Fibroblast of skin of right quadriceps (primary cell): ENCODE measurements at regions not wholly inside any gene's neighbourhood (a gene's known extent, or its start where the extent isn't known, plus 50 kb on each side); places are given as distances from the start of the nearest gene placed in this dataset.

ENCODE experiments used
- DNase-seq: peaks from one replicate; pipeline ENCODE4 v3.0.0-alpha.2; 2013

- no peak for DNase-seq
Observed at GRCh38 chr4:31327031-31327430, 606.9 kb downstream of the PCDH7 start.

GRCh38 chr4:31328932-31329331 is 608.8 kb downstream of the PCDH7 start:
- no peak for DNase-seq

- no peak for DNase-seq
Observed at GRCh38 chr4:31334086-31334910, 614.1 kb downstream of the PCDH7 start.

- DNase-seq = no peak
Observed at GRCh38 chr4:31338000-31338399, 617.8 kb downstream of the PCDH7 start.

- no peak for DNase-seq
Observed at GRCh38 chr4:31341601-31342359, 621.6 kb downstream of the PCDH7 start.

GRCh38 chr4:31343061-31343460 is 622.9 kb downstream of the PCDH7 start:
- DNase-seq = no peak

- DNase-seq = no peak
Observed at GRCh38 chr4:31349907-31350306, 629.7 kb downstream of the PCDH7 start.

- no peak for DNase-seq
Observed at GRCh38 chr4:31351695-31352094, 631.5 kb downstream of the PCDH7 start.

- DNase-seq = no peak
Observed at GRCh38 chr4:31356839-31357238, 636.7 kb downstream of the PCDH7 start.

- peak; percentile 84 for DNase-seq
Observed at GRCh38 chr4:31360786-31361185, 640.6 kb downstream of the PCDH7 start.

- no peak for DNase-seq
Observed at GRCh38 chr4:31362756-31363155, 642.6 kb downstream of the PCDH7 start.

GRCh38 chr4:31365006-31365690 is 645.0 kb downstream of the PCDH7 start:
- peak; percentile 18 for DNase-seq

- peak; percentile 49 for DNase-seq
Observed at GRCh38 chr4:31366041-31366440, 645.9 kb downstream of the PCDH7 start.

GRCh38 chr4:31370866-31371465 is 650.8 kb downstream of the PCDH7 start:
- peak; percentile 40 for DNase-seq

GRCh38 chr4:31374256-31374960 is 654.2 kb downstream of the PCDH7 start:
- DNase-seq = no peak

GRCh38 chr4:31375936-31376335 is 655.8 kb downstream of the PCDH7 start:
- DNase-seq = no peak

GRCh38 chr4:31379364-31379763 is 659.2 kb downstream of the PCDH7 start:
- no peak for DNase-seq

- no peak for DNase-seq
Observed at GRCh38 chr4:31383767-31384166, 663.6 kb downstream of the PCDH7 start.

- DNase-seq = no peak
Observed at GRCh38 chr4:31390849-31391248, 670.7 kb downstream of the PCDH7 start.

- DNase-seq = no peak
Observed at GRCh38 chr4:31391976-31392375, 671.8 kb downstream of the PCDH7 start.

- DNase-seq = no peak
Observed at GRCh38 chr4:31392923-31393322, 672.8 kb downstream of the PCDH7 start.

GRCh38 chr4:31408121-31408520 is 688.0 kb downstream of the PCDH7 start:
- DNase-seq = no peak

GRCh38 chr4:31411565-31411964 is 691.4 kb downstream of the PCDH7 start:
- DNase-seq = no peak
